ENCODE measurements at regions not wholly inside any gene's neighbourhood (a gene's known extent, or its start where the extent isn't known, plus 50 kb on each side); places are given as distances from the start of the nearest gene placed in this dataset.

DNA sequence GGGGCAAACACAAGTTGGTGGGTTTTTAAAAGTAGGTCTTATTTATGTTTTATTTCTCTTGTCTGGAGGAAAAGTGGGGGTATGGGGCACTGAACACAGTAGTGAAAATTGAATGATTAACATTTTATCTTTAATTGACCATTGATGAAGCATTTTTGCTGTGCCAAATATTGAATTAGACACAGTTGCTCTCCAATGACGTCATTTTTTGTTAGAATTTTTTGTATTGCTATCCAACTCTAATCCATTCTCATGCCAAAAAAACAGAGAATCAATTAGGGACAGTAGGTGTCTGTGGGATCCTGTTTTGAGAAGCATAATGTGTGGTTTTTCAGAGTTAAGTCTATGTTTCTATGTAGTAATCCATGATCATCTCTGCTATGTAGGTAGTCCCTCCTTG lies 1032.8 kb downstream of the STPG2 start:
- TF ChIP-seq, protein P1, sequence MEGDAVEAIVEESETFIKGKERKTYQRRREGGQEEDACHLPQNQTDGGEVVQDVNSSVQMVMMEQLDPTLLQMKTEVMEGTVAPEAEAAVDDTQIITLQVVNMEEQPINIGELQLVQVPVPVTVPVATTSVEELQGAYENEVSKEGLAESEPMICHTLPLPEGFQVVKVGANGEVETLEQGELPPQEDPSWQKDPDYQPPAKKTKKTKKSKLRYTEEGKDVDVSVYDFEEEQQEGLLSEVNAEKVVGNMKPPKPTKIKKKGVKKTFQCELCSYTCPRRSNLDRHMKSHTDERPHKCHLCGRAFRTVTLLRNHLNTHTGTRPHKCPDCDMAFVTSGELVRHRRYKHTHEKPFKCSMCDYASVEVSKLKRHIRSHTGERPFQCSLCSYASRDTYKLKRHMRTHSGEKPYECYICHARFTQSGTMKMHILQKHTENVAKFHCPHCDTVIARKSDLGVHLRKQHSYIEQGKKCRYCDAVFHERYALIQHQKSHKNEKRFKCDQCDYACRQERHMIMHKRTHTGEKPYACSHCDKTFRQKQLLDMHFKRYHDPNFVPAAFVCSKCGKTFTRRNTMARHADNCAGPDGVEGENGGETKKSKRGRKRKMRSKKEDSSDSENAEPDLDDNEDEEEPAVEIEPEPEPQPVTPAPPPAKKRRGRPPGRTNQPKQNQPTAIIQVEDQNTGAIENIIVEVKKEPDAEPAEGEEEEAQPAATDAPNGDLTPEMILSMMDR (IDR thresholded peaks at IDR 0.05) = no peak
- TF ChIP-seq SIN3A (IDR thresholded peaks at IDR 0.05; ENCODE audit: borderline replicate concordance, insufficient read depth, low read depth, low read length) (no peak), TCF7L2 (IDR thresholded peaks at IDR 0.05; ENCODE audit: low read depth, low read length) (no peak)

Measured in Panc1 (cell line).